GM21717 (cell line): ENCODE measurements at regions not wholly inside any gene's neighbourhood (a gene's known extent, or its start where the extent isn't known, plus 50 kb on each side); places are given as distances from the start of the nearest gene placed in this dataset.

Experiments used
- ATAC-seq: cut with Tn5 transposase; IDR thresholded peaks from one replicate; pipeline ENCODE4 v1.9.1; 2021; ENCODE audit warnings: mild to moderate bottlenecking, moderate library complexity; ENCODE audit not compliant: unreplicated experiment

DNA sequence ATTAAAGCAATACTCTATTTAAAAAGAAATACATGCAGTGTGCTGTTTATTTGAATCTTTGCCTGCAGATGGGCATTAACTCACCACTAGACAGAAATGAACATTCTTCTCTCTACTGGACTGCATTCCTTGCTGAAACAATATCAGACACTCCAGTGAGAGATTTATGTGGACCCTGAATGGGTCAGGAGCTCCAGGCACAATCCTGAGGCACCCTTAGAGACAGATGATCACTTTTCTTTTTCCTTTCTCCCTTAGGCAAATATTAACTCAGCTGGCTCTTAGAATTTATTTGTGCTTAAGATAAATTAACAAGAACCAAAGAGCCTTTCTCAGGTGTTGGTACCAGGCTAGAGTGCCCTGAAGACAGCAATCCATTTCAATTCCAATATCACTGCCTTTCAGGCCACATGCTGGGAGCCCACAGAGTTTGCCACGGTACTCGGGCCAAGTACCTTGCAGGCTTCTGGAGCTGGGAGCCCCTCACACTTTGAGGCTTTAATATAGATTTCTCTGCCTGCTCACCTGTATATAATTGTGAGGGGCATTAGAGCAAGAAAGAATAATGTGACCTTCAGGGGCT is 173.0 kb downstream of the EMP1 start:
- ATAC-seq, result no peak

DNA sequence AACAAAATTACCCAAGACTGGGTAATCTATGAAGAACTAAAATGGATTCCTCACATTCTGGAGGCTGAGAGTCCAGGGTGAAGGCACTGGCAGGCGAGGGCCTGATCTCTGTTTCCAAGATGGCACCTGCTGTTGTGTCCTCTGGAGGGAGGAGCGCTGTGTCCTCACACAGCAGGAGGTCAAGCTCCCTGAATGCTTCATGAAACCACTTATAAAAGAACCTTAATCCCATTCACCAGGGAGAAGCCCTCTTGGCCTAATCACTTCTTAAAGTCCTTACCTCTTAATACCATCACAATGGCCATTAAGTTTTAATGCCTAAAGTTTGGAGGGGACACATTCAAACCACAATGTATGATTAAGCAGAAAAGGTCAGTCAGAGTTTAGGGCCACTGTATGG is 172.4 kb downstream of the EMP1 start:
- no peak for ATAC-seq

- no peak for ATAC-seq
Observed at GRCh38 chr12:13368431-13368830, 171.9 kb downstream of the EMP1 start.

DNA sequence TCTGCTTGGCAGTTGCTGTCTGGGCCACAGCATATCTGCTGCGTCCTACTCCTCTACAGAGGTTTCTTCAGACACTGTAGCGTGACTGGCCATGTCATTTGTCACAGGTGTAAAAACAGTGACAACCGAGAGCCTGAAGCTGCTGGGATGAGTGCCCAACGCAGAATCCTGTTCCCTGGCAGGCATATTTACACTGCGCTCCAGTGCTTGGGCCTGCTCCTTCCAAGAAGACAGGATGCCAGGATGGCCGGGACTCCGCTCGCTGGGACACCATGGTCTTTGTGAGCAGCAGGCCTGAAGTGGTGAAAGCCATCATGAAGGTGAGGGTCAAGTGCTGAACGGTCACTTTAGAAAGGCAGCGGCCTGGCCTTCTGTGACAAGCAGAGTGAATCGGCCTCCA is 171.4 kb downstream of the EMP1 start:
- no peak for ATAC-seq

DNA sequence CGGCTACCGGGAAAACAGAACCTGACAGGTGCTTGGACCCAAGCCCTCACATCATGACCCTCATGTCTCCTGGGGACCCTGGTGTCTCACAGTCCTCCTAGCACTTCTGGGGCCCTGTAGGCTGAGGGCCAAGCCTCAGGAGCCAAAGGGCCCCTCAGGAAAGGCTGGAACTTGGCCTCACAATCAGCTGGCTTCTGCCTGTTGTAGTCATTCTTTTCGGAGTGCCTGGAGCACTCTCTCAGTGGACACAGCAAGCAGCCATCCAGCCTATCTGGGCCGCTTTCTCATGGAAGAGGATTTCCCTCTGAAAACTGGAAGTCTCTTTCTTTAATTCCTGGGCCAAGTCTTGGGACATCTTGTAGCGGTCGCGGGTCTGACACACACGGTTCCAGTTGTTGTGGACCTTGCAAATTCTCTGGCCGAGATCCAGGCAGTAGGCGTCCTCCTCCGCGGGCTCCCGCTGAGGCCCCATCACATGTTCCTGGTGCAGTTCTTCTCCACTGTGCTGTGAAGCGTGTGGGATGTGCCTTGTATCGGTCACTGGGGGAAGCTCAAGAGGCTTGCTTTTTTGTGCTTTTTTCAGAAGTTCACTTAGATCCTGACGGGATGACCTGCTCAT is 169.3 kb downstream of the EMP1 start:
- ATAC-seq, result no peak

DNA sequence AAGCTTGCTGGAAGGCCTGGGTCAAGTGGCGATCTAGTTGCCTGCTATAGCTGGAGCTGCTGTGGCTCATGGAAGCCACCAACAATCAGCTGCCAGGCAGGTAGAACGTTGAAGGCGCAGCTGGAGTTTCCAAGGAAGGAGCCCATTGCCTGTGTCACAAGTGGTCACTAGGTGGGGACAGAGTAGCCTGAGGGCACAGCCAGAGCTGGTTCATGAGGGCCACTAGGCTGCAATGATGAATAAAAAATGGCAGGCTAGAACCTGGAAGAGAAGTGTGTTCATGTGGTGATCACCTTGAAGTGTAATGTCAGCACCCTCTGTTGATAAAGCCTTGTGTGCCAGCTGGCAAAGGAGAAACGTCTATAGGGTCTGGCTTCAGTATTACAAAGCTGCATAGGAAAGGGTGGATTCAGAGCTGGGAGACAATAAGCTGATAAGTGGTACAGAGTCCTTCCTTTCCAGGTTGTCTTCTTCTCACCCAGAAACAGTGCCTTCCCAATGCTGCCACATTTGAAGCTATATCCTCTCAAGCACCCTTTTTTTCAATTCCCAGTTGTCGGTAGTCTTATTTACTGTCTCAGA is 165.8 kb downstream of the EMP1 start:
- ATAC-seq, result peak; percentile 70

DNA sequence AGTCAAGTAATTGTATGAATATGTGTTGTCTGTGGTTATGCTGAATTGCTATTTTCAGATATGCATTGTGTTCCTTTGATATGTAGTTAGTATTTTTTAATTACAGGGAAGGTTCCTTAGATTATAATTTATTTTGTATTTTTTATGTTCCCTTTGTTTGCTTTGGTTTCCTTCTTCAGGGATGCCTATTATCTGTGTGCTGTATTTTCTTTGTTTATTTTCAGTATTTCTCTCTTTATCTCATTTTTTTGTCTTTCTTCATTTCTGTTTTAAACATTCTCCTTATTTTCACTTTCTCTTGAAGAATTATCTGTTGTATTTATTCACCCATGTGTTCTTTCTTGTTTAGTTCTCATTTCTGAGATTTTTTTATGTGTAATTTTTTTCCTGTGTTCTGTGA is 163.1 kb downstream of the EMP1 start:
- ATAC-seq, result no peak

GRCh38 chr12:13358391-13358905 is 161.9 kb downstream of the EMP1 start:
- ATAC-seq, result no peak

DNA sequence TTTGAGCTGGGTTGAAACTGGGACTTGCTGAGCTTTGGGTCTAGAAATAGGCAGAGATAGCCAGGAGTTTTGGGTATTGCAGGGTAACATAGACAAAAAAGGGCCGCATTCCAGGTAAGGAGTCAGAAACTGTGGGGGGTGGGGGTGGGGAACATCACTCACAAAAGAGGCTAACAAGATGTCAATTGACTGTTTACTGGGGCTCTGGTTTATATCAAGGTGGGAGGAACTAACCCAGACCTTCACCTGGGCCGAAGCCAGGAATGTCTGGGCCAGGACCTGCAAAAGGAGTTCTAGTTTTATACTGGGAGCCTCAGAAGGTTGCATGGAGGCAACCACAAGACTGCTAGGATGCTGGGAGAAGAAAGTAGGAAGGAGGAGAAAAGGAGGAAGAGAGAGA is 154.4 kb downstream of the EMP1 start:
- no peak for ATAC-seq

DNA sequence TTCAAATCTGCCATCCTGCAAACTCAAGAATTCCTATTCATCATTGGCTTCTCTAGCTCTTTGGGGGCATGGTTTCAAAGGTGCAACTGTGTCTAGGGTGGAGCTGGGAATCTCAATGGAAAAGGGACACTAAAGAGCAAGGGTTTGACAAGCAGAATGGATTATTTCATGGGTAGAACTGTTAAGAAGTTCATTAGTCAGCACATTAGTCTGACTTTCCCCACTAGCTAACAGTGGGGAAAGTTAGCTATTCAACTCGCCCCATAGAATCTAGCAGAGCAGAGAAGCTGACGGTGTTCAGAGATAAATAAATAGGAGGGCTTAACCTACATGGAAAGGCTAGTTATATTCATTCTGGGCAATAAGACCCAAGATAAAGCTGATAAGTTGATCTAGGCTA is 153.9 kb downstream of the EMP1 start:
- ATAC-seq, result no peak

DNA sequence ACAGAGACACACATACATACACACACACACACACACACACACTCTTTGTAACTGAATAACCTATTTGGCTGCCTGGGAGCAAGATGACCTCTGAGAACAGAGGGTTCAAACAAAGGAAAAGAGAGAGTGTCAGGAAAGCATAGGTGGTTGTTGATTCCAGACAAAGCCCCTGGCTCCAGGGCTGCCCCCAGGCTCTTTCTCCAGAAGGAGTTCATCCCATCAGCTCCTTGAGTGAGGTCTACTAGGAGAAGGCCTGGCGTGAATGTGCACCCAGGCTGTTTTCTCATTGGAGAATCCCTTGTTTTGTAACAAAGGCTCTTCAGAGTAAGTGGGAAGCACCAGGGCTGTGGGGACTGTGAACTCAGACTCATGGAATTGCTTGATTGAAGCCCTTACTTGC is 151.9 kb downstream of the EMP1 start:
- no peak for ATAC-seq

- ATAC-seq, result no peak
Observed at GRCh38 chr12:13347241-13348043, 150.9 kb downstream of the EMP1 start.

DNA sequence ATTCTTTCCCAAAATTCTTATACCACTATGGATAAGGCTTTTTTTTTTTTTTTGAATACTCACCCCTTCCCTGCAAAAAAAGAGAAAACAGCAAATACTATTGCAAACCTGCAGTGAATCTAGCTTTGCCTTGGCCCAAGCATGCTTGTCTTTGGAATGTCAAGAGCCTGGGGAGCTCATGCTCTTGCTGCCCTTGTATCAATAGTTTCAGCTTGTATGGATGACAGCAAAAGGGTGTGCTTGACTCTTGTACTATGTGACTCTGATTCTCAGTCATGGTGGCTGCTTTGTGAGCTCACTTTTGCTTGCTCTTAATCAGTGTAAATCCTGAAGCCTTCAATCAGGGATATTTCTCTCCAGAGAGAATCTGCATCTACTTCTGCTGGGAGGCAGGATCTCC is 149.2 kb downstream of the EMP1 start:
- ATAC-seq, result no peak

GRCh38 chr12:13343375-13343774 is 146.8 kb downstream of the EMP1 start:
- ATAC-seq, result no peak

- ATAC-seq, result no peak
Observed at GRCh38 chr12:13342971-13343370, 146.4 kb downstream of the EMP1 start.

DNA sequence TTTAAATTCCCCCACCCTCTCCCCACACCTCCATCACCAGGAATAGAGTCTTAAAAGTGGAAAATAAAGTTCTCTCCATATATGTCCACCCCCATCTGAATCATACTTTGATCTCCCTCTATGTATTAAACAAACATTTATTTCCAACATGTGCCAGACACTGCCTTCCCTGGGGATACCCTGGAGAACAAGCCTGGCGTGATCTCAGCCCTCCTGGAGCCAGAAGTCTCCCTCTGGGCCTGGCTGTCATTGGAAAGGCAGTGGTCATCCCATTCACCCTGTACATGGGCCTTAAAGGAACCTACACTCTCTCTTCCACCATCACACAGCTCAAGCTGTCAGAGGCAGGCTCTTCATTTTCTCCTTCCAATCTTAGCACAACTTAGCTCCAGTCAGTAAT is 143.6 kb downstream of the EMP1 start:
- ATAC-seq, result no peak

GRCh38 chr12:13339538-13339937 is 143.0 kb downstream of the EMP1 start:
- no peak for ATAC-seq

- ATAC-seq, result no peak
Observed at GRCh38 chr12:13339091-13339490, 142.6 kb downstream of the EMP1 start.

DNA sequence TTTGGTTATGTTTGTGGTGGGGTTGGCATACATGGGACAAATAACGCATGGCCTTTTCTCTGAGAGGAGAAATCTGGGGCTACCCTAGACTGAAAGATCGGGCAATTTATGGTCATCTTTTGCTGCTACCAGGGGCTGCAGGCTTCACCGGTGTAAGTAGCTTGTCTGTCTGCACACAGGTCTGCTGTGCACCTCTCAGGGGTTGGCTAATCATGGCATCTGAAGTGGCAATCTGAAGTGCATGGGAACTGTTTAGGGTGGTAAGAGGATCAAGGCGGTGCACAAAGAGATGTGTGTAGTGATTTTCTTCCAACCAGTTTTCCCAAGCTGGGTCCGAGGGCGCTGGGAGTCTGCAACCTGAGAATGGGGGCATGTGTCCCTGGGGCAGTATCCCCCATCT is 141.3 kb downstream of the EMP1 start:
- no peak for ATAC-seq

DNA sequence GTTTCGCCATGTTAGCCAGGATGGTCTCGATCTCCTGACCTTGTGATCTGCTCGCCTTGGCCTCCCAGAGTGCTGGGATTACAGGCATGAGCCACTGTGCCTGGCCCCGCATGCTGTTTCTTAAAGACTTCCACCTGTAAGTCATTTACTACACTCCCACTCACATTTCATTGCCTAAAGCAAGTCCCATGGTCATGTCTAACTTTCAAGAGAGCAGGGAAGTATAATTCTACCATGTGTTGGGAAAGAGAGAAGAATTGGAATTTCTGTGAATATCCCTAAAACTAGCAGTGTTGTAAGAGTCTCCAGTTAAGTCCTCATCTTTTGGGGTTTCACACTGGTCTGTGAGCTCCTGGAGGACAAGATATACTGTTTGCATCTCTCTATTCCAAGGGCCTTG is 139.7 kb downstream of the EMP1 start:
- ATAC-seq, result no peak

DNA sequence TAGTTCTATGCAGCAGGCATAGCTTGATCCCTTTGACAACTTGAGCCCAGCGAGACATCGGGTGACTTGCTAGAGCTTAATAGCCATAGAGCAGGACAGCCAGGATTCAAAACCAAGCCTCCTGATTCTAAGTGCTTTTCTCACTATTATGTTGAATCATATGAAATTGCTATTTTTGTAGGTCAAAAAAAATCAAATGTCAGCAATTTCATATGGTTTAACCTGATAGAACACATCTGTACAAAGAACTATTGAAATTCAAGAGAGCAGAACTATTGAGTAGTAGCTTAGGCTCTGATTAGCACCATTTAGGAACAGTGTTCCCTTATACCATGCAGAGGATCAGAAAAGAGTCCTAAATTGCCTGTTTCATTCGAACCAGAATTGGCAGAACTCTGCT is 132.0 kb downstream of the EMP1 start:
- ATAC-seq, result no peak

DNA sequence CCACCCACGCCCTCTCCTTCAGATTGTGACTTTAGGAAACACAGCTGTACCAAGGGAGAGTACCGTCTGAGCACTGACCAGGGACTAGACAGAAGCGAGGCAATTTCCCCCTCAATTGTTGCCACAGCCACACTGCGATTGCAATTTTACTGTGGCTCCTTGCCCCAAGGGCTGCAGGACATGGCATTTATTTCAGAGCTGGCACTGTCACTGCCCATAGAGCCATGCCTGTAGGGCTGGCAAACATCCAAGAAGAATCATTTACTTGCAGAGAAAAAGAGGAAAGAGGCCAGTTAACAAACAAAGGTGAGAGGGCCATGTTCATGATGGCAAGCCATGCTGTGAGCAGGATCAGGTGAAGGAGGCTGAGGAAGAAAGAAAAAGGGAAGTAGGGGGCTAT is 129.6 kb downstream of the EMP1 start:
- ATAC-seq, result no peak
